GM20000 (cell line): ENCODE measurements at regions not wholly inside any gene's neighbourhood (a gene's known extent, or its start where the extent isn't known, plus 50 kb on each side); places are given as distances from the start of the nearest gene placed in this dataset.

Experiments
- DNase-seq: peaks from one replicate; pipeline ENCODE4 v3.0.0; 2012; ENCODE audit warnings: low spot score
- TF ChIP-seq, protein P1 (sequence below): IDR thresholded peaks from 2 replicates; pipeline ENCODE4 v1.5.1; 2012; ENCODE audit warnings: mild to moderate bottlenecking, control low read depth; ENCODE audit errors: extremely low read depth, missing control alignments

DNA sequence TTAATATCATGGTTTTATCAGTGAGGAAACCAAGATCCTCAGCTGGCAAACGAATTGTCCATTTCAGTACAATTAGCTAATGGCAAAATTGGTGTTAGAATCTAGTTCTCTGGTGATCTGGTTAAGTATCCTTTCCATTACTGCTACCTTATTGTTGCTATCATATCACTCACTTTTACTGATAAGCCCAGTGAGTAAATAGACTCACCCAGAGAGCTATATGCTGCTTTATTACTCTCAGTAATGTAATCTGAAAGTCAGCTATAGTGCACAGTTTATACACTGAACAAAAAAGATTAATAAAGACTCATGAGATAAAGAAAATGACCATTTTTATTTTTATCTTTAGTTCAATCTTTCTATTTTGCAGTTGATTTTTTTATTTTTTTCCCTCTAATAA is 95.0 kb downstream of the DMAC1 start:
- DNase-seq, result no peak
- TF ChIP-seq, protein P1, sequence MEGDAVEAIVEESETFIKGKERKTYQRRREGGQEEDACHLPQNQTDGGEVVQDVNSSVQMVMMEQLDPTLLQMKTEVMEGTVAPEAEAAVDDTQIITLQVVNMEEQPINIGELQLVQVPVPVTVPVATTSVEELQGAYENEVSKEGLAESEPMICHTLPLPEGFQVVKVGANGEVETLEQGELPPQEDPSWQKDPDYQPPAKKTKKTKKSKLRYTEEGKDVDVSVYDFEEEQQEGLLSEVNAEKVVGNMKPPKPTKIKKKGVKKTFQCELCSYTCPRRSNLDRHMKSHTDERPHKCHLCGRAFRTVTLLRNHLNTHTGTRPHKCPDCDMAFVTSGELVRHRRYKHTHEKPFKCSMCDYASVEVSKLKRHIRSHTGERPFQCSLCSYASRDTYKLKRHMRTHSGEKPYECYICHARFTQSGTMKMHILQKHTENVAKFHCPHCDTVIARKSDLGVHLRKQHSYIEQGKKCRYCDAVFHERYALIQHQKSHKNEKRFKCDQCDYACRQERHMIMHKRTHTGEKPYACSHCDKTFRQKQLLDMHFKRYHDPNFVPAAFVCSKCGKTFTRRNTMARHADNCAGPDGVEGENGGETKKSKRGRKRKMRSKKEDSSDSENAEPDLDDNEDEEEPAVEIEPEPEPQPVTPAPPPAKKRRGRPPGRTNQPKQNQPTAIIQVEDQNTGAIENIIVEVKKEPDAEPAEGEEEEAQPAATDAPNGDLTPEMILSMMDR, result no peak

DNA sequence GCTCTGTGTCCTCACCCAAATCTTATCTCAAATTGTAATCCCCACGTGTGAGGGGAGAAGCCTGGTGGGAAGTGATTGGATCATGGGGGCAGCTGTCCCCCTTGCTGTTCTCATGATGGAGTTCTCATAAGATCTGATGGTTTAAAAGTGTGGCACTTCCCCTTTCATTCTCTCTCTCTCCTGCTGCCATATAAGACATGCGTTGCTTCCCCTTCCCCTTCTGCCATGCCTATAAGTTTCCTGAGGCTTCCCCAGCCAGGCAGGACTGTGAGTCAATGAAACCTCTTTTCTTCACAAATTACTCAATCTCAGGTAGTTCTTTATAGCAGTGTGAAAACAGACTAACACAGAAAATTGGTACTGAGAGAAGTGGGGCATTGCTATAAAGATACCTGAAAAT is 107.7 kb downstream of the DMAC1 start:
- TF ChIP-seq, protein P1, result no peak
- DNase-seq, result no peak

DNA sequence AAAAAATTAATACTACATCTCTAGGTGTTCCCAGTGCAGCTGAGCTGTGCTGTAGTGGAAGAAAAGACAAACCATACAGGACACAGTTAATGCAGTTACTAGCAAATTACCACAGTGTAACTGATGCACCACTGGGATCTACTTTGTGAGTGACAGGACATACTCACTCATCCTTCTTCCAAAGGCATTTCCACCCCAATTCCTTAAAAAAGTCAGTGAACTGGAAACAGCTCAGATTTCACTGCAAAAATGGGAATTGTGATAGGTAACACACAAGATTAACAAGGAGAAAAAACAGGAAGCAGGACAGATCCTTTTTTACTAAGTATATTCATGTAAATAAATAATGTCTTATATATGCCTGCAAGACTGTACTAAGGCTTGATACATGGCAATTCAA is 109.6 kb downstream of the DMAC1 start:
- DNase-seq, result no peak
- TF ChIP-seq, protein P1, result no peak

DNA sequence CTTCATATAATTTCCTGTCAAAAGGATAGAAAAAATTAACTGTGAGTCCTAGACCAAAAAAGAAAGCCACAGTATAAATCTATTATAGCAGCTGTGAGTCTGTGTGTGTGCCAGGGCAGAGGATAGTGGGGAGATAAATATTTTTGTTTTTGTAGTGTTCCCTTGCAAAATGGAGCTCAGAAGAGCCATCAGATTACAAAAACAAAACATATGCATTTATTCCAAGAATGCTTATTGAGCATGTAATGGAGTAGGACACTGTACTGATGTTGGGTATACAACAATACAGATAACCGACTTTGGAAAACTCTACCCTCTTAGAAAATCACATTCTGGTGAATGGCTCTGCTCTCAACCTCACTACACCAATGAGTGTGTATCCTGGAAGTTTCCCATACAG is 111.0 kb downstream of the DMAC1 start:
- TF ChIP-seq, protein P1, result no peak

DNA sequence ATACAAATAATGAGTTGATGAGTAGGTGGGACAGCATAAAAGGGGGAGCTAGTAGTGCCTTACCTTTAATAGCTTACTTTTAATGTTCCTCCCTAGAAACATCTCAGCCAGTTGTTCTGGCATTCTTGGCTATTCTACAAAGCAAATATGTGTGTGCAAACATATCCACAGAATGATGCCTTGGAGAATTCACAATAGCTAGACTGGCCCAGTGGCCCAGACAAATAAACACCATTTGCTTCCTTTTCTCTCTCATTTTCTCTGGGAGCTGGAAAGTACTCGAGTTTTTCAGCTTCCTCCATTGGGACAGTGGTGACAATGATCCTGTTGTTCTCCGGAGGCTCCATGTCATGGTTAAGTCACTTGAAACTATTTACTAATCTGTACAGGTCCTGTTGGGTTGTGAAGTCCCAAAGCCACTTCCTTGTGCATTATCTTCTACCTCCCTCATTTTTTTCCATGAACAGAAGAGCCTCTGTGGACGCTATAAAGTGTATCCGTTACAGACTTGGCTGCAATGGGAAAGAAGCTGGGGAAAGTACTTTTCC is 122.9 kb downstream of the DMAC1 start:
- TF ChIP-seq, protein P1, result no peak
- DNase-seq, result no peak

More for the DNA sequence above, 111.0 kb downstream of the DMAC1 start:
- DNase-seq, result no peak

DNA sequence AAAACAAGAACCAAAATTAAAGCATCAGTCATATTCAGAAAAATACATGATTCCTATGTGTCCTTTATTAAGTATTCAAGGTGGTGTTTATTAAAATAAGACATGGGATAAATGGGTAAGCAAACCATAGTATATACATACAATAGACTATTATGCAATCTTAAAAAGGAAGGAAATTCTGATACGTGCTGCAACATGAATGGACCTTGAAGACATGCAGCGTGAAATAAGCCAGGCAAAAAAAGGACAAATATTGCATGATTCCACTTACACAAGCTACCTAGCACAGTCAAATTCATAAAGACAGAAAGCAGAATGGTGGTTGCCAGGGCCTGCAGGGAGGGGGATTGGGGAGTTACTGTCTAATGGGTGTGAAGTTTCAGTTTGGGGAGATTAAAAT is 127.7 kb downstream of the DMAC1 start:
- DNase-seq, result no peak
- TF ChIP-seq, protein P1, result no peak

DNA sequence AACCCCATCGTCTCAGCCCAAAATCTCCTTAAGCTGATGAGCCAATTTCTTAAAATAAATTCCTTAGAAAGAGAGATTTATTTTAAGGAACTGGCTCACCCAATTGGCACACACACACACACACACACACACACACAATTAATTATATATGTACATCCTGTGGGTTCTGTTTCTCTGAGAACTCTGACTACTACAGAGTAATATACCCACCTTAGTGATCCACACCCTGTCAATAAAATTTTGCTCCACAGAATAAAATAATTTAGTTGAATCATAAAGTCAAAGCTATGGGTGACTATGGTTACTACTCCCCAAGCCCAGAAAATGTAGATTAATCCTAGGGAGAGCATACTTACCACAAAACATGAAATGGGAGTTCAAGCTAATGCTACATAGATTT is 131.0 kb downstream of the DMAC1 start:
- DNase-seq, result no peak
- TF ChIP-seq, protein P1, result no peak
